Choroid plexus epithelial cell (primary cell): ENCODE measurements at regions not wholly inside any gene's neighbourhood (a gene's known extent, or its start where the extent isn't known, plus 50 kb on each side); places are given as distances from the start of the nearest gene placed in this dataset.

Source experiments
- DNase-seq: peaks from one replicate; pipeline ENCODE4 v3.0.0-alpha.2; 2010; ENCODE audit warnings: low read depth
- H3K4me3 ChIP-seq: 2 replicates; pipeline ENCODE4 v1.5.1; 2011; ENCODE audit warnings: low read depth, mild to moderate bottlenecking, control low read depth, low read length, moderate library complexity
- CTCF ChIP-seq: conservative IDR thresholded peaks from 2 replicates; pipeline ENCODE4 v1.5.1; 2011; ENCODE audit warnings: low read depth, mild to moderate bottlenecking, control low read depth, inconsistent platforms, low read length, moderate library complexity

DNA sequence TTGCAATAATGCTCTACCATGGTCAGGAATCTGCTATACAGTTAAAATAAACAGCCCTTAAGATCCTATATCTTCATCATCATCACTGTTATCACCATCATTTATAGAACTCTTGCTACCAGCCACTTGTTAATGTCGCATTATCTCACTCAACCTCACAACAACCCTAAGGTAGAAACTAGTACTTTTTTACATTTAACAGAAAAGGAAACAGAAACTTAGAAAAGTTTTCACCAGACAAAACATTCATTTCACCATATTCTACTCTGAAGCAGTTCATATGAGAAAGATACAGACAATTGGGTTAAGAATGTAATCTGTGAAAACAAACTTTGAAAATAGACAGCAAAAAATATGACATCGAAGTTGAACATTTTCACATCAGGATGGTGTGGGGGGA lies 262.6 kb downstream of the ATG4C start:
- DNase-seq = no peak
- TF ChIP-seq CTCF = no peak
- no peak overlapping the region for H3K4me3 ChIP-seq

GRCh38 chr1:63049135-63049534 lies 265.2 kb downstream of the ATG4C start:
- no peak for TF ChIP-seq CTCF
- DNase-seq = no peak
- H3K4me3 ChIP-seq = no peak overlapping the region

GRCh38 chr1:63051356-63051755 lies 267.4 kb downstream of the ATG4C start:
- TF ChIP-seq CTCF = no peak
- no peak overlapping the region for H3K4me3 ChIP-seq
- DNase-seq = no peak

GRCh38 chr1:63051886-63052285 lies 268.0 kb downstream of the ATG4C start:
- DNase-seq = no peak
- no peak overlapping the region for H3K4me3 ChIP-seq
- TF ChIP-seq CTCF = no peak

GRCh38 chr1:63054184-63054583 lies 268.2 kb upstream of the FOXD3 start:
- TF ChIP-seq CTCF = no peak
- no peak overlapping the region for H3K4me3 ChIP-seq
- no peak for DNase-seq

- TF ChIP-seq CTCF = peak; percentile 11
- DNase-seq = no peak
- no peak overlapping the region for H3K4me3 ChIP-seq
Measured at GRCh38 chr1:63063367-63063766, 259.0 kb upstream of the FOXD3 start.

- H3K4me3 ChIP-seq = no peak overlapping the region
- no peak for DNase-seq
- TF ChIP-seq CTCF = no peak
Measured at GRCh38 chr1:63064135-63064534, 258.2 kb upstream of the FOXD3 start.
